NOMO-1 treated with DMSO at 0.1 percent for 48 hours (cell line): ENCODE measurements at regions not wholly inside any gene's neighbourhood (a gene's known extent, or its start where the extent isn't known, plus 50 kb on each side); places are given as distances from the start of the nearest gene placed in this dataset.

ENCODE experiments used
- DNase-seq: peaks from one replicate; lab custom pipeline; 2025; ENCODE audit not compliant: unreplicated experiment; lab: John Stamatoyannopoulos, UW

GRCh38 chr9:30661925-30662324 is 1722.5 kb upstream of the ACO1 start:
- DNase-seq: no peak

GRCh38 chr9:30670805-30671562 is 1713.5 kb upstream of the ACO1 start:
- DNase-seq: no peak

- DNase-seq: no peak
These were observed 1711.3 kb upstream of the ACO1 start for GRCh38 chr9:30673132-30673531.

GRCh38 chr9:30676651-30677050 is 1707.8 kb upstream of the ACO1 start:
- DNase-seq: no peak

GRCh38 chr9:30677221-30677620 is 1707.2 kb upstream of the ACO1 start:
- DNase-seq: no peak

GRCh38 chr9:30688801-30689200 is 1695.6 kb upstream of the ACO1 start:
- no peak for DNase-seq

- no peak for DNase-seq
These were observed 1686.5 kb upstream of the ACO1 start for GRCh38 chr9:30697958-30698357.

- DNase-seq: no peak
These were observed 1672.9 kb upstream of the ACO1 start for GRCh38 chr9:30711591-30711990.

GRCh38 chr9:30713243-30713642 is 1671.2 kb upstream of the ACO1 start:
- no peak for DNase-seq

GRCh38 chr9:30714389-30714788 is 1670.1 kb upstream of the ACO1 start:
- DNase-seq: no peak

GRCh38 chr9:30718483-30718882 is 1666.0 kb upstream of the ACO1 start:
- no peak for DNase-seq

- no peak for DNase-seq
These were observed 1662.4 kb upstream of the ACO1 start for GRCh38 chr9:30722065-30722464.

GRCh38 chr9:30723656-30724055 is 1660.8 kb upstream of the ACO1 start:
- no peak for DNase-seq

GRCh38 chr9:30732060-30732459 is 1652.4 kb upstream of the ACO1 start:
- DNase-seq: no peak

GRCh38 chr9:30744871-30745270 is 1639.6 kb upstream of the ACO1 start:
- DNase-seq: no peak

GRCh38 chr9:30746589-30746988 is 1637.9 kb upstream of the ACO1 start:
- DNase-seq: no peak

GRCh38 chr9:30757723-30758122 is 1626.7 kb upstream of the ACO1 start:
- no peak for DNase-seq

GRCh38 chr9:30758726-30759446 is 1625.6 kb upstream of the ACO1 start:
- no peak for DNase-seq

GRCh38 chr9:30765318-30765717 is 1619.1 kb upstream of the ACO1 start:
- DNase-seq: no peak

- DNase-seq: no peak
These were observed 1613.2 kb upstream of the ACO1 start for GRCh38 chr9:30771163-30771708.

- DNase-seq: no peak
These were observed 1612.7 kb upstream of the ACO1 start for GRCh38 chr9:30771760-30772159.

GRCh38 chr9:30773427-30773826 is 1611.0 kb upstream of the ACO1 start:
- no peak for DNase-seq
